ENCODE measurements at regions not wholly inside any gene's neighbourhood (a gene's known extent, or its start where the extent isn't known, plus 50 kb on each side); places are given as distances from the start of the nearest gene placed in this dataset.

- TF ChIP-seq LEF1 (IDR thresholded peaks at IDR 0.05; ENCODE audit: borderline replicate concordance): no peak
- TF ChIP-seq BHLHE40 (IDR thresholded peaks at IDR 0.05; ENCODE audit: borderline replicate concordance): no peak
- TF ChIP-seq HDGF (IDR thresholded peaks at IDR 0.05; ENCODE audit: borderline replicate concordance): no peak
- TF ChIP-seq ELF4 (IDR thresholded peaks at IDR 0.05): no peak
- TF ChIP-seq FOXM1 (IDR thresholded peaks at IDR 0.05; ENCODE audit: borderline replicate concordance): no peak
- no peak for TF ChIP-seq PKNOX1 (IDR thresholded peaks at IDR 0.05)
- no peak for TF ChIP-seq ZNF384 (IDR thresholded peaks at IDR 0.05)
- TF ChIP-seq L3MBTL2 (conservative IDR thresholded peaks at IDR 0.05): no peak
- POLR2A ChIA-PET: no interaction called here
- CTCF ChIA-PET: no interaction called here
- no peak for DNase-seq (ENCODE audit: extremely low spot score)
Observed at GRCh38 chr1:34606504-34606903, 148.3 kb upstream of the GJB5 start.

GRCh38 chr1:34610063-34610462, 144.8 kb upstream of the GJB5 start:
- no peak for DNase-seq (ENCODE audit: extremely low spot score)
- ChIA-PET CTCF (no interaction called here), POLR2A (no interaction called here)
- TF ChIP-seq FOXM1 (IDR thresholded peaks at IDR 0.05; ENCODE audit: borderline replicate concordance) (no peak), ARNT (IDR thresholded peaks at IDR 0.05) (no peak), HDGF (IDR thresholded peaks at IDR 0.05; ENCODE audit: borderline replicate concordance) (no peak), ELF4 (IDR thresholded peaks at IDR 0.05) (no peak), NFRKB (IDR thresholded peaks at IDR 0.05) (no peak), L3MBTL2 (conservative IDR thresholded peaks at IDR 0.05) (no peak), CTBP1 (IDR thresholded peaks at IDR 0.05; ENCODE audit: borderline replicate concordance) (no peak)

- DNase-seq (ENCODE audit: extremely low spot score): no peak
- ChIA-PET CTCF (no interaction called here), POLR2A (no interaction called here)
- TF ChIP-seq ARNT (IDR thresholded peaks at IDR 0.05): no peak
- no peak for TF ChIP-seq ZNF384 (IDR thresholded peaks at IDR 0.05)
- TF ChIP-seq PKNOX1 (IDR thresholded peaks at IDR 0.05): no peak
- TF ChIP-seq CTBP1 (IDR thresholded peaks at IDR 0.05; ENCODE audit: borderline replicate concordance): no peak
Observed at GRCh38 chr1:34611571-34611970, 143.3 kb upstream of the GJB5 start.

- no peak for TF ChIP-seq TARDBP (IDR thresholded peaks at IDR 0.05)
- DNase-seq (ENCODE audit: extremely low spot score): no peak
- POLR2A ChIA-PET: no interaction called here
- CTCF ChIA-PET: no interaction called here
Observed at GRCh38 chr1:34612091-34612827, 142.6 kb upstream of the GJB5 start.

- ChIA-PET POLR2A (no interaction called here), CTCF (no interaction called here)
- no peak for DNase-seq (ENCODE audit: extremely low spot score)
- no peak for TF ChIP-seq PKNOX1 (IDR thresholded peaks at IDR 0.05)
Observed at GRCh38 chr1:34617321-34618118, 137.3 kb upstream of the GJB5 start.

- no peak for DNase-seq (ENCODE audit: extremely low spot score)
- no peak for TF ChIP-seq BHLHE40 (IDR thresholded peaks at IDR 0.05; ENCODE audit: borderline replicate concordance)
- no peak for TF ChIP-seq SUZ12 (IDR thresholded peaks at IDR 0.05)
- no peak for TF ChIP-seq FOXM1 (IDR thresholded peaks at IDR 0.05; ENCODE audit: borderline replicate concordance)
- TF ChIP-seq PKNOX1 (IDR thresholded peaks at IDR 0.05): no peak
- TF ChIP-seq TARDBP (IDR thresholded peaks at IDR 0.05): no peak
- no peak for TF ChIP-seq ARNT (IDR thresholded peaks at IDR 0.05)
- no peak for TF ChIP-seq ELF4 (IDR thresholded peaks at IDR 0.05)
- no peak for TF ChIP-seq FOXK2 (IDR thresholded peaks at IDR 0.05)
- no peak for TF ChIP-seq L3MBTL2 (conservative IDR thresholded peaks at IDR 0.05)
- no peak for TF ChIP-seq CTBP1 (IDR thresholded peaks at IDR 0.05; ENCODE audit: borderline replicate concordance)
- no peak for TF ChIP-seq NFRKB (IDR thresholded peaks at IDR 0.05)
- CTCF ChIA-PET: no interaction called here
- POLR2A ChIA-PET: no interaction called here
Observed at GRCh38 chr1:34618381-34618780, 136.5 kb upstream of the GJB5 start.

- TF ChIP-seq FOXK2 (IDR thresholded peaks at IDR 0.05) (no peak), ZNF384 (IDR thresholded peaks at IDR 0.05) (no peak), TARDBP (IDR thresholded peaks at IDR 0.05) (no peak), SP1 (IDR thresholded peaks at IDR 0.05) (no peak), CTBP1 (IDR thresholded peaks at IDR 0.05; ENCODE audit: borderline replicate concordance) (no peak), NFRKB (IDR thresholded peaks at IDR 0.05) (no peak), BHLHE40 (IDR thresholded peaks at IDR 0.05; ENCODE audit: borderline replicate concordance) (no peak), L3MBTL2 (conservative IDR thresholded peaks at IDR 0.05) (no peak), PKNOX1 (IDR thresholded peaks at IDR 0.05) (no peak), ELF4 (IDR thresholded peaks at IDR 0.05) (no peak), ARNT (IDR thresholded peaks at IDR 0.05) (no peak), HDGF (IDR thresholded peaks at IDR 0.05; ENCODE audit: borderline replicate concordance) (no peak), FOXM1 (IDR thresholded peaks at IDR 0.05; ENCODE audit: borderline replicate concordance) (no peak), FOXA1 (IDR thresholded peaks at IDR 0.05) (no peak), SUZ12 (IDR thresholded peaks at IDR 0.05) (no peak), LEF1 (IDR thresholded peaks at IDR 0.05; ENCODE audit: borderline replicate concordance) (no peak)
- POLR2A ChIA-PET: no interaction called here
- no peak for DNase-seq (ENCODE audit: extremely low spot score)
- CTCF ChIA-PET: no interaction called here
Observed at GRCh38 chr1:34619256-34619655, 135.6 kb upstream of the GJB5 start.
